H1 (cell line): ENCODE measurements at regions not wholly inside any gene's neighbourhood (a gene's known extent, or its start where the extent isn't known, plus 50 kb on each side); places are given as distances from the start of the nearest gene placed in this dataset.

ENCODE experiments used
- CTCF ChIA-PET: fragments of 300-600 bp; sonication (Branson Sonifier 250); formaldehyde crosslinking; loops from one replicate; lab custom pipeline; 2021; ENCODE audit not compliant: partially characterized antibody; lab: Charles Lee
- POLR2A ChIA-PET: fragments of 300-600 bp; sonication (Branson Sonifier 250); formaldehyde crosslinking; loops from one replicate; lab custom pipeline; 2021; ENCODE audit warnings: inconsistent platforms; ENCODE audit not compliant: partially characterized antibody; lab: Charles Lee
- DNase-seq, 2 experiments: peaks; one replicate each; pipeline versions ENCODE4 v3.0.0 to v3.0.0-alpha.2; 2010 to 2022; ENCODE audit warnings: low spot score in 2 of 2, low read depth in 1 of 2, mixed read lengths in 1 of 2
- FAIRE-seq: peaks from 2 replicates; lab custom pipeline; 2011; peaks lifted over from hg19 to GRCh38; lab: Jason Lieb, UNC
- H2AFZ ChIP-seq: 2 replicates; pipeline ENCODE4 v1.8.1; 2012; ENCODE audit warnings: low read length, inconsistent platforms
- H2AK5ac ChIP-seq: 2 replicates; pipeline ENCODE4 v1.6.1; 2013; ENCODE audit warnings: low read depth, low read length
- H2BK120ac ChIP-seq: replicated peaks from 2 replicates; pipeline ENCODE3; 2013; ENCODE audit warnings: low read depth, low read length, inconsistent platforms
- H2BK12ac ChIP-seq: 2 replicates; pipeline ENCODE4 v1.6.1; 2013; ENCODE audit warnings: low read depth, low read length
- H2BK15ac ChIP-seq: 2 replicates; pipeline ENCODE4 v1.6.1; 2013; ENCODE audit warnings: low read length
- H2BK20ac ChIP-seq: 2 replicates; pipeline ENCODE4 v1.6.1; 2013; ENCODE audit warnings: low read length
- H2BK5ac ChIP-seq: 2 replicates; pipeline ENCODE4 v1.6.1; 2013; ENCODE audit warnings: low read depth, low read length
- H3K14ac ChIP-seq: 2 replicates; pipeline ENCODE4 v1.6.1; 2013; ENCODE audit warnings: inconsistent platforms; ENCODE audit not compliant: insufficient read length
- H3K18ac ChIP-seq: 2 replicates; pipeline ENCODE4 v1.6.1; 2013; ENCODE audit warnings: low read length; ENCODE audit errors: extremely low read depth
- H3K23ac ChIP-seq: 2 replicates; pipeline ENCODE4 v1.6.1; 2013; ENCODE audit warnings: inconsistent platforms; ENCODE audit not compliant: insufficient read length
- H3K23me2 ChIP-seq: 2 replicates; pipeline ENCODE4 v1.6.1; 2013; ENCODE audit warnings: low read depth, low read length
- H3K27ac ChIP-seq: 2 replicates; pipeline ENCODE4 v1.6.1; 2011; ENCODE audit warnings: low read depth, low read length, inconsistent platforms
- H3K27me3 ChIP-seq, 4 experiments: replicated peaks in 1 of 4; 1 replicate in 1 of 4; 2 replicates in 3 of 4; pipeline versions ENCODE4 v1.6.1 to v1.8.1; 2011 to 2013; ENCODE audit warnings: low read length in 3 of 4, mild to moderate bottlenecking in 3 of 4, inconsistent platforms in 2 of 4, mixed read lengths in 2 of 4, moderate library complexity in 1 of 4; ENCODE audit not compliant: control insufficient read depth in 3 of 4, insufficient read depth in 3 of 4; ENCODE audit errors: extremely low read depth in 1 of 4
- H3K36me3 ChIP-seq, 4 experiments: 2 replicates each; pipeline versions ENCODE4 v1.6.1 to v1.8.1; 2011 to 2013; ENCODE audit warnings: mild to moderate bottlenecking in 4 of 4, low read length in 3 of 4, moderate library complexity in 2 of 4, control low read depth in 1 of 4, inconsistent platforms in 1 of 4; ENCODE audit not compliant: insufficient read depth in 4 of 4, control insufficient read depth in 2 of 4
- H3K4ac ChIP-seq: replicated peaks from 2 replicates; pipeline ENCODE3; 2013; ENCODE audit warnings: low read length, low read depth, mixed read lengths, inconsistent platforms; ENCODE audit not compliant: insufficient read length
- H3K4me1 ChIP-seq, 4 experiments: replicated peaks in 1 of 4; 1 replicate in 1 of 4; 2 replicates in 3 of 4; pipeline versions ENCODE4 v1.6.1 to v1.8.1; 2011 to 2013; ENCODE audit warnings: low read length in 3 of 4, inconsistent platforms in 2 of 4, mixed read lengths in 1 of 4; ENCODE audit not compliant: insufficient read depth in 4 of 4, control insufficient read depth in 3 of 4
- H3K4me2 ChIP-seq, 2 experiments: 2 replicates each; pipeline versions ENCODE4 v1.6.1 to v1.8.1; 2011 to 2013; ENCODE audit warnings: low read depth in 2 of 2, low read length in 2 of 2, control low read depth in 1 of 2, inconsistent platforms in 1 of 2, mild to moderate bottlenecking in 1 of 2; ENCODE audit not compliant: insufficient read depth in 1 of 2
- H3K4me3 ChIP-seq, 4 experiments: fragments of 200-600, 300-600 bp in 1 of 4; sonication (generic), shearing (Covaris generic), sonication (Bioruptor Twin) in 1 of 4; 2 replicates each; pipeline versions ENCODE4 v1.5.1 to v1.8.1; 2011 to 2016; ENCODE audit warnings: low read length in 4 of 4, low read depth in 3 of 4, control low read depth in 2 of 4, inconsistent platforms in 2 of 4, mild to moderate bottlenecking in 2 of 4, mixed read lengths in 1 of 4, moderate library complexity in 1 of 4; ENCODE audit not compliant: insufficient read depth in 2 of 4; ENCODE audit errors: extremely low read depth in 1 of 4
- H3K56ac ChIP-seq: replicated peaks from 2 replicates; pipeline ENCODE3; 2013; ENCODE audit warnings: low read depth, mild to moderate bottlenecking, mixed read lengths, low read length, inconsistent platforms; ENCODE audit not compliant: insufficient read length
- H3K79me1 ChIP-seq: 2 replicates; pipeline ENCODE4 v1.6.1; 2013; ENCODE audit warnings: low read depth, low read length, control low read depth
- H3K79me2 ChIP-seq, 2 experiments: 2 replicates each; pipeline versions ENCODE4 v1.6.1 to v1.8.1; 2012 to 2013; ENCODE audit warnings: low read length in 2 of 2, mild to moderate bottlenecking in 2 of 2, inconsistent platforms in 1 of 2; ENCODE audit not compliant: insufficient read depth in 2 of 2, control insufficient read depth in 1 of 2
- H3K9ac ChIP-seq, 4 experiments: replicated peaks in 1 of 4; 1 replicate in 1 of 4; 2 replicates in 3 of 4; pipeline versions ENCODE4 v1.6.1 to v1.8.1; 2011 to 2013; ENCODE audit warnings: low read depth in 3 of 4, low read length in 3 of 4, control low read depth in 2 of 4, mild to moderate bottlenecking in 2 of 4, moderate library complexity in 2 of 4, inconsistent platforms in 1 of 4; ENCODE audit errors: extremely low read depth in 1 of 4
- H3K9me3 ChIP-seq, 2 experiments: 2 replicates each; pipeline versions ENCODE4 v1.6.1 to v1.8.1; 2012 to 2013; ENCODE audit warnings: mild to moderate bottlenecking in 2 of 2, moderate library complexity in 2 of 2, control low read depth in 1 of 2, inconsistent platforms in 1 of 2, low read depth in 1 of 2, low read length in 1 of 2, mixed read lengths in 1 of 2; ENCODE audit not compliant: insufficient read depth in 2 of 2
- H4K20me1 ChIP-seq, 2 experiments: replicated peaks in 1 of 2; 2 replicates each; pipeline versions ENCODE3 to v1.8.1; 2011 to 2013; ENCODE audit warnings: inconsistent platforms in 2 of 2, low read length in 2 of 2, mild to moderate bottlenecking in 1 of 2; ENCODE audit not compliant: insufficient read depth in 2 of 2, control insufficient read depth in 1 of 2
- H4K5ac ChIP-seq: 2 replicates; pipeline ENCODE4 v1.6.1; 2013; ENCODE audit warnings: low read length, low read depth, mixed read lengths, inconsistent platforms; ENCODE audit not compliant: insufficient read length
- H4K8ac ChIP-seq: 2 replicates; pipeline ENCODE4 v1.8.0; 2013; ENCODE audit warnings: mild to moderate bottlenecking, moderate library complexity, low read length, inconsistent platforms; ENCODE audit not compliant: insufficient read depth; ENCODE audit errors: extremely low read depth
- H4K91ac ChIP-seq: replicated peaks from 2 replicates; pipeline ENCODE3; 2013; ENCODE audit warnings: low read length, mixed read lengths, inconsistent platforms; ENCODE audit not compliant: insufficient read length
- MAFK ChIP-seq: IDR thresholded peaks from 2 replicates; pipeline ENCODE4 v1.6.1; 2012; ENCODE audit warnings: low read depth, mild to moderate bottlenecking, improper control_type of control experiment, low read length
- MAX ChIP-seq: IDR thresholded peaks from 2 replicates; pipeline ENCODE4 v1.6.1; 2012; ENCODE audit warnings: inconsistent platforms
- RFX5 ChIP-seq: IDR thresholded peaks from 2 replicates; pipeline ENCODE4 v1.6.1; 2011; ENCODE audit warnings: low read depth, low read length, improper control_type of control experiment, borderline replicate concordance
- SIN3A ChIP-seq, 2 experiments: IDR thresholded peaks in 1 of 2; conservative IDR thresholded peaks in 1 of 2; 2 replicates each; pipeline ENCODE4 v1.6.1; 2011 to 2012; ENCODE audit warnings: low read length in 2 of 2, improper control_type of control experiment in 1 of 2, low read depth in 1 of 2, mild to moderate bottlenecking in 1 of 2
- SRF ChIP-seq: IDR thresholded peaks from 2 replicates; pipeline ENCODE4 v1.6.1; 2011; ENCODE audit warnings: mild to moderate bottlenecking, low read depth, low read length, moderate library complexity
- WGBS, 2 experiments: shearing (Covaris generic) in 1 of 2; methylation state at CpG; one replicate each; pipeline versions ENCODE4 v1.1.6 to v1.1.7; 2013 to 2015; ENCODE audit warnings: low lambda C conversion rate in 2 of 2, mixed read lengths in 2 of 2, inconsistent platforms in 1 of 2, low coverage in 1 of 2, missing lambda C conversion rate in 1 of 2; ENCODE audit not compliant: insufficient replicate concordance in 2 of 2, insufficient coverage in 1 of 2, insufficient read length in 1 of 2; ENCODE audit errors: extremely low coverage in 1 of 2, missing lambda C conversion rate in 1 of 2; 5-methylcytosine and 5-hydroxymethylcytosine counted together

- TF ChIP-seq SRF, result no peak
- no peak for TF ChIP-seq SIN3A (conservative IDR thresholded peaks at IDR 0.05 in 1 of 2, IDR thresholded peaks at IDR 0.05 in 1 of 2; ENCODE audit: low read depth in 1 of 2, low read length in 2 of 2)
- TF ChIP-seq MAX, result no peak
- TF ChIP-seq RFX5, result no peak
- TF ChIP-seq MAFK, result no peak
- TF ChIP-seq, all 59 proteins: peak for 0
- 70% methylated on average over 9 of the region's 9 CpGs; no CpG with 5 or more reads in 1 of the 2 experiments for WGBS, 2 experiments
- no peak overlapping the region for H3K56ac ChIP-seq
- no peak overlapping the region for H4K8ac ChIP-seq
- H2BK15ac ChIP-seq, result no peak overlapping the region
- FAIRE-seq, result no peak
- no peak overlapping the region for H2BK12ac ChIP-seq
- H3K79me2 ChIP-seq, result no peaks in the 10 kb centered on the region
- no peak overlapping the region for H3K4me3 ChIP-seq
- H3K9me3 ChIP-seq, result no peaks in the 10 kb centered on the region
- H2BK5ac ChIP-seq, result no peak overlapping the region; the same call in 1 of the 2 replicates
- H2AFZ ChIP-seq, result 0 out of 2 replicates have a peak overlapping the region, but pooled peaks have one; percentile 35
- H3K18ac ChIP-seq, result no peak overlapping the region
- peaks cover 0 to 18% (median 14%) of the 10 kb centered on the region in 4 experiments; a peak in 4 of 7 replicates for H3K4me1 ChIP-seq
- H2BK20ac ChIP-seq, result no peak overlapping the region
- H2AK5ac ChIP-seq, result no peak overlapping the region
- no peaks in the 10 kb centered on the region for H3K36me3 ChIP-seq
- H3K14ac ChIP-seq, result no peak overlapping the region
- no peaks in the 10 kb centered on the region for H3K79me1 ChIP-seq
- H3K23ac ChIP-seq, result no peak overlapping the region
- H3K4me2 ChIP-seq, result no peak overlapping the region
- no peak overlapping the region for H2BK120ac ChIP-seq
- no peak overlapping the region for H4K91ac ChIP-seq
- no peak overlapping the region for H3K4ac ChIP-seq
- CTCF ChIA-PET, result interaction anchor here (0.9 to 1.7 kb wide), 3 partner anchors 10 to 79 kb away, joined by 3 to 6 read pairs (median 4); no protein-coding TSS in a partner anchor
- no peak overlapping the region for H4K5ac ChIP-seq
- H3K27me3 ChIP-seq, result no peaks in the 10 kb centered on the region; a peak in 1 of 7 replicates
- H3K23me2 ChIP-seq, result no peaks in the 10 kb centered on the region
- no peak overlapping the region for H3K9ac ChIP-seq
- no peaks in the 10 kb centered on the region for H4K20me1 ChIP-seq
- POLR2A ChIA-PET, result no interaction called here
- H3K27ac ChIP-seq, result no peak overlapping the region
- DNase-seq, result no peak
Measured at GRCh38 chr1:14181191-14181795, 417.2 kb upstream of the KAZN start.
